MG63 (cell line): ENCODE measurements at regions not wholly inside any gene's neighbourhood (a gene's known extent, or its start where the extent isn't known, plus 50 kb on each side); places are given as distances from the start of the nearest gene placed in this dataset.

Source experiments
- DNase-seq: peaks from one replicate; pipeline ENCODE4 v3.0.0-alpha.2; 2020
- H3K27me3 ChIP-seq: fragments of 250-450 bp; sonication (Bioruptor Pico); 2 replicates; pipeline ENCODE4 v1.5.1; 2020; ENCODE audit warnings: mild to moderate bottlenecking, moderate library complexity
- H3K36me3 ChIP-seq: fragments of 250-450 bp; sonication (Bioruptor Pico); 2 replicates; pipeline ENCODE4 v1.5.1; 2020; ENCODE audit warnings: mild to moderate bottlenecking, moderate library complexity
- H3K4me3 ChIP-seq: fragments of 250-450 bp; sonication (Bioruptor Pico); 2 replicates; pipeline ENCODE4 v1.5.1; 2020; ENCODE audit warnings: mild to moderate bottlenecking, moderate library complexity
- H3K9me3 ChIP-seq: fragments of 250-450 bp; sonication (Bioruptor Pico); 2 replicates; pipeline ENCODE4 v1.5.1; 2020; ENCODE audit warnings: mild to moderate bottlenecking, moderate library complexity

- H3K4me3 ChIP-seq, result no peak overlapping the region
- H3K36me3 ChIP-seq, result no peaks in the 10 kb centered on the region
- no peaks in the 10 kb centered on the region for H3K27me3 ChIP-seq
- no peaks in the 10 kb centered on the region for H3K9me3 ChIP-seq
- no peak for DNase-seq
Observed at GRCh38 chr3:177823701-177824189, 626.5 kb upstream of the TBL1XR1 start.

DNA sequence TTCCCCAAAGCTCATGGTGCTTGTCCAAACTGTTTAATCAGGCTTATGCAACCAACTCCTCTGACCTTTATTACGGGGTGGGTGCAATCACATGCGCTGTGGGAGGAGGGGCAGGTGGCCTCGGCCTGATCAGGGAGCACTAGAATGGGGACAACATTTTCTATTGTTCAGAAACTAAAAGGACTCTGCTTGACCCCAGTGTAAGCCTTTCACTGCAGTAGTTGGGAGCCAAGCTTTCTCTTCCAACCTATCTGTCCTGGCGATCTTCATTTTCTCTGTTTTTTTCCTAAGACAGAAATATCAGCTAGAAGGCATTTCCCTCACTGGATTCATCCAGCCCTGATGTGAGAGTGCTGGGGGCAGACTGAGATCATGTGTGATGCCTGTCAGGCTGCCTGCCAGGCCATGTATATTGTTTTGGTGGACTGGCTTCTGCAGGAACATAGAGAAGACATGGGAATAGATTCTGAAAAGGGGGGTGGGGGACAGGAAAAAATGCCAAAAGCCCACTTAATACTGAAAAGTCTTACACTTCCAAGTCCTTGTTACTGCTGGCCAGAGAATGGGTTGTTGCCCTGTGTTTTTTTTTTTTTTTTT lies 627.0 kb upstream of the TBL1XR1 start:
- no peaks in the 10 kb centered on the region for H3K9me3 ChIP-seq
- no peaks in the 10 kb centered on the region for H3K36me3 ChIP-seq
- H3K4me3 ChIP-seq, result no peak overlapping the region
- H3K27me3 ChIP-seq, result no peaks in the 10 kb centered on the region
- no peak for DNase-seq

- DNase-seq, result no peak
- no peak overlapping the region for H3K4me3 ChIP-seq
- H3K36me3 ChIP-seq, result no peaks in the 10 kb centered on the region
- H3K9me3 ChIP-seq, result no peaks in the 10 kb centered on the region
- no peaks in the 10 kb centered on the region for H3K27me3 ChIP-seq
Observed at GRCh38 chr3:177824841-177825240, 627.6 kb upstream of the TBL1XR1 start.

- Histone ChIP-seq H3K9me3 (no peaks in the 10 kb centered on the region), H3K27me3 (no peaks in the 10 kb centered on the region), H3K36me3 (no peaks in the 10 kb centered on the region), H3K4me3 (no peak overlapping the region)
- no peak for DNase-seq
Observed at GRCh38 chr3:177826253-177826652, 629.0 kb upstream of the TBL1XR1 start.

DNA sequence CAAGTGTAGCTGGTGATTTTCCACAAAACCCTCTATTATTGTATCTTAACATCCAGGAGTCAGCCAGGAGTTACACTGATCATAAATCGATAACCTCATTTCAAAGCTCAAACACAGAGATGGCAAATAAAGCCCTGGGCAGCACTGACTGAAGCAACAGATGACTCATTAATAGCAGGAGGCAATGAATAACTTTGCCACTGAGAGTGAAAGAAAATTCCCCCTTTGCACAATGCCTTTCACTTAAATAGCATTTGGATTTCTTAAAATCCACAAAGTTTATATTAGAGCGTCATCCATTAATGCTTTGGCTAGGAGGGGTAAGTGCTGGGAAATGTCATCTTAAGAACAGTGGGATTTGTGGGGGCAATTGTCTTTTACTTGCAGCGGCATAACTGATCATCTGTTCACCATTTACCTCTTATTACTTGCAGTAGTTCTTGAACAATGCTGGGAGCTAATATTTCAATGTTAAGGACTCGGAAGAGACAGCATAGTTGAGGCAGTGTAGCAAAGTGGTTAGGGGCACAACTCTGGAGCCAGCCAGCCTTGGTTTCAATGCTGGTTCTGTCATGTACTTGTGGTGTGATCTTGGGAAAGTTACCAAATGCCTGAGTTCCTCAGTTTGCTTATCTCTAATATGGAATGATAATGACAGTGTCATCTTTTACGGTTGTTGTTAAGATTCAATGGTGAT lies 630.4 kb upstream of the TBL1XR1 start:
- no peaks in the 10 kb centered on the region for H3K9me3 ChIP-seq
- no peaks in the 10 kb centered on the region for H3K27me3 ChIP-seq
- no peaks in the 10 kb centered on the region for H3K36me3 ChIP-seq
- peak; percentile 50 for DNase-seq
- H3K4me3 ChIP-seq, result no peak overlapping the region

DNA sequence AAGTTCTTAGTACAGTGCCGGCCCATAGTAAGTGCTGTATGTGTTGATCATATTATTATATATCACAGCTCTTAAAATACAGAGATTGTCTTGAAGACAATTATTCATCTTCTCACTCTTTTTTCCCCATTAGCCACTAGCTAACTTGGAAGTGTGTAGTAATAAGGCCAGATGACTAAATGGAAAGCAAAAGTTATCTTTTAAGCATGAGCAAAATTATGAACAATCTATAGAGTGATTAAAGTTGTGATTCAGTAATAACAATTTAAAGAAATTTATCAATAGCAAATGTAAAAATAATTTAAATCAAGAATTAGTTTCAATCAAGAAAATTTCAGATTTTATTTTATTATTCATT lies 630.9 kb upstream of the TBL1XR1 start:
- H3K27me3 ChIP-seq, result no peaks in the 10 kb centered on the region
- H3K36me3 ChIP-seq, result no peaks in the 10 kb centered on the region
- DNase-seq, result no peak
- H3K4me3 ChIP-seq, result no peak overlapping the region
- no peaks in the 10 kb centered on the region for H3K9me3 ChIP-seq

- peak; percentile 75 for DNase-seq
- Histone ChIP-seq H3K36me3 (no peaks in the 10 kb centered on the region), H3K27me3 (no peaks in the 10 kb centered on the region), H3K9me3 (no peaks in the 10 kb centered on the region), H3K4me3 (no peak overlapping the region)
Observed at GRCh38 chr3:177830411-177830849, 633.1 kb upstream of the TBL1XR1 start.

- Histone ChIP-seq H3K36me3 (no peaks in the 10 kb centered on the region), H3K27me3 (no peaks in the 10 kb centered on the region), H3K9me3 (no peaks in the 10 kb centered on the region), H3K4me3 (no peak overlapping the region)
- DNase-seq, result no peak
Observed at GRCh38 chr3:177831361-177831760, 634.1 kb upstream of the TBL1XR1 start.

DNA sequence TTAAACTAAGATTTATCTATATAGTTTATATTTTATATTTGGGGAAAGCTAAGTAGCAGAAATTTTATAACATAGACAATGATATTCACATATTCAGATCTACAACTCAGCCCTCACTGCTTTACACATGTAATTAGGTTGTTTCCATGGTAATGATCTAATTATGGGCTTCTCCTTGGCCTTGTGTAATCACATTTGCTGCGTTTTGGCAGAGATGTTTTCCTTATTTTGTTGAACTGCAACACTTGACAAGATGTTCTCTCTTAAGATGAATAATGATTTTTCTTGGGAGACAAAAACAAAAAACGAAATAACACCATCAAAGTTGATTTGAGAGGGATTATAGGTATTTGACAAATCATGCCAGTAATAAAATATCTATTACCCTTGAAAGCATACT lies 635.6 kb upstream of the TBL1XR1 start:
- DNase-seq, result no peak
- Histone ChIP-seq H3K27me3 (no peaks in the 10 kb centered on the region), H3K36me3 (no peaks in the 10 kb centered on the region), H3K4me3 (no peak overlapping the region), H3K9me3 (no peaks in the 10 kb centered on the region)

DNA sequence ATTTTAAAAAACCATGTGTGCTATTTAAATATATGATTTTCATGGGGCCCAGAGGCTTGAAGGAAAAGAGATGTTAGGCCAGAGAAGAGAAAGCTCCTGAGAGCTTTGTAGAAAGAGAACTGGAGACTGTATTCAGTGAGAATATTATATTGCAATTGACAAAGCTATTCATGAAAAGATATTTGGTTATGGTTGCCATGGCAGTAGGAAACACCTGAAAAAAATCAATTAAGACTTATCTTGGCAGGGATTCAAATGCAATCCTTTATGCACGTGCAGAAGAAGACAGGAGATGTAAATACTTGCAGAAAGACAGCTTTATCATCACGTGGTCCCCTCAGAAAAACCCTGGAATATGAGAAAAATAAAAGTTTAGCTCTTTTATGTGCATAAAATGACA lies 636.0 kb upstream of the TBL1XR1 start:
- H3K36me3 ChIP-seq, result no peaks in the 10 kb centered on the region
- no peak overlapping the region for H3K4me3 ChIP-seq
- H3K9me3 ChIP-seq, result no peaks in the 10 kb centered on the region
- no peak for DNase-seq
- H3K27me3 ChIP-seq, result no peaks in the 10 kb centered on the region

DNA sequence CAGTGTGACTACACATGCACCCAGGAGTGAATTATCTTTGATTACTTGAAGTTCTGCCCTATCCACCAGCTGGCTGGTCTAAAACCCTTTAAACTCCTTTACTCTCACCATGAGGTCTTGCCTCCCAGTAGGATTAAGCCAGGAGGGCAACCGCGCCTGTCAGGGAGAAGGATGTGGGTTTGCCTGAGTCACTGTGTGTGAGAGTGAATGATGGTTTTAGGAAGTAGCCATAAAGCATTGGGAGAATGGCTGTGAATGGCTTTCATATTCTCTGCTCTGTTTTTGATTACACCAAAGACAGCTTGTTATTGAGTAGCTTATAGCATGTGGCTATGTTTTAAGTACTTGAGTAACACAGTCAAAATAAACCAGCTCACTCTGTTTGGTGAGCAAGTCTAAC lies 637.7 kb upstream of the TBL1XR1 start:
- peak; percentile 94 for DNase-seq
- no peaks in the 10 kb centered on the region for H3K36me3 ChIP-seq
- no peaks in the 10 kb centered on the region for H3K27me3 ChIP-seq
- H3K9me3 ChIP-seq, result no peaks in the 10 kb centered on the region
- H3K4me3 ChIP-seq, result no peak overlapping the region

DNA sequence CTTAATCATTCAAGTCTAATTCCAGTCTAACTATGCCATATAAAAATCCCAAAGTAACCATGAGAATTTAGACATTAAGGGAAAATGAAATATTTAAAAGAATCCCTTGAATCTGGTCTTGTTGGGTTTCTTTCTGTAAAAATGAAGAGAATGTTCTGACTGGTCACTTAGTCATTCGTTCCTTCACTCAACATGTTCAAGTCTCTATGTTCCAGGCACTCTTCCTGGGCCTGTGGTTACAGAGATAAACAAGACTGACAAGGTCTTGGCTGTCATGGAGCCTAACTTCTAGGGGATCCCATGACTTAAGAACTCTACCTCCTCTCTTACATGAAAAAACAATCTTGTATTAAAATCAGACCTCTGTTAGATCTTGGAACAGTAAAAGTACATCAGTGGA lies 638.6 kb upstream of the TBL1XR1 start:
- peak; percentile 74 for DNase-seq
- no peaks in the 10 kb centered on the region for H3K36me3 ChIP-seq
- no peaks in the 10 kb centered on the region for H3K27me3 ChIP-seq
- no peaks in the 10 kb centered on the region for H3K9me3 ChIP-seq
- no peak overlapping the region for H3K4me3 ChIP-seq

DNA sequence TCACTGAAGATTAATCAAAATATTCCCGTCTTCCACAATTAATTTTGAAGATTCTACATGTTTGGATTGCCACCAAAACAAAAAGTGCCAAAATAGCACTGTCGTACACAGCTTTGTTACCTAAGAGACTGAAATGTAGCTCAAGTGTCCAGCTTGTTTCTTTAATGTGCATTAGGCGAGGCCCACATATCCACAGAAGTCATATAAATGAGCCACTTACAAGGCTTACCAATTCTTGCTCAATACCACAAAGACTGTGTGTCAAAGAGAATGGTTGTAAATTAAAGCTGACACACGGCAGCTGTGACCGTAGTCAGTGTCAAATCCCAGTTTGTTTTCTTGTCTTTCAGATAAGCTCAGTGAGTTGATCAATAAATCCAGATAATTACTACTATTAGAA lies 639.4 kb upstream of the TBL1XR1 start:
- DNase-seq, result no peak
- Histone ChIP-seq H3K4me3 (no peak overlapping the region), H3K36me3 (no peaks in the 10 kb centered on the region), H3K9me3 (no peaks in the 10 kb centered on the region), H3K27me3 (no peaks in the 10 kb centered on the region)

DNA sequence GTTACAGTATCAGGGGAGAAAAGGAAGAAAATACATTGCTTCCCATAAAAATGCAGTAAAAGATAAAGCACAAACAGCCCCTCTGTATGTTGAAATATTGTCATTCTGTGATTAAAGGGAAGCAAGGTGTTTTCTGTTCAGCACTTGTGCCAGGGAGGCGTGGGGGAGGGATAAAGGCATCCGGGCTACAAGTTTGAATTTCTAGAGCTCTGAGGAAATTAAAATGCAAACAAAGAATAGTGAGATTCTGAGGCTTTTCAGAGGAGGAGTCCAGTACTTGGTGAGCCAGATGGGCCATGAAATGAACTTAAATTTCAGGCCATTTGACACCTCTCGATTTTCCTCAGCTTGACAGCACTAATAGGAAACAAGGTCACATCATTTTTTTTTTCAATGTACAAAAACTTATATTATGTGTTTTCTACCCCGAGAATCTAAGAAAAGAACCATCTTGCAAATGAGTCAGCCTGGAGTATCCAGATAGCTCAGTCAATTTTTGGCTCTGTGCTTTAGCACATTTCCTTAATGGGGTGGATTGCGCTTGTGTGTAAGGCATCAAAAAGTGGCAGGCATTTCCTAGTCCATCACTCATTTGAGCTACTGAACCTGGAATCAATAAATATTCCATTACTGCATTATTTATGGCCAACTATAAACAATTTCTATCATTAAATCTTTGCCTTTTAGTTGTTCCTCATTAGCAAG lies 640.8 kb upstream of the TBL1XR1 start:
- Histone ChIP-seq H3K27me3 (no peaks in the 10 kb centered on the region), H3K9me3 (no peaks in the 10 kb centered on the region), H3K4me3 (no peak overlapping the region), H3K36me3 (no peaks in the 10 kb centered on the region)
- no peak for DNase-seq

- Histone ChIP-seq H3K36me3 (no peaks in the 10 kb centered on the region), H3K9me3 (no peaks in the 10 kb centered on the region), H3K27me3 (no peaks in the 10 kb centered on the region), H3K4me3 (no peak overlapping the region)
- no peak for DNase-seq
Observed at GRCh38 chr3:177838766-177839350, 641.6 kb upstream of the TBL1XR1 start.

DNA sequence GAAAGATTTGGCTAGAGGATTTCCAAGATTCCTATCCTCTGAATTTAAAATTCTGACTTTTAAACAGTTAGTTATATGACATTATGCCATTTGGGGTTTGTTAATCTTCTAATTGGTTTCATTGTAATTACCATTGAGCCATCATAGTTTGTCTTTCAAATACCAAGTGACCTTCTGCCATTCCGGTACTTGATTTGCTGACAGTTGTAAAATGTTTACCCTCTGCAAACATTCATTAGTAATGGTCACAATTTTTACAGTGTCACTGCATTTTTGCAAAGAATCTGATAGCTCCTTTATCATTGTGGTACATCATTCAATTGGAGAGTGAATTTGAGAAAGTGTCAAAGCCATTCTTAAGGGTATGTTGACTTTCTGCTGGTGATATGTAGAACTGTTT lies 645.0 kb upstream of the TBL1XR1 start:
- Histone ChIP-seq H3K4me3 (no peak overlapping the region), H3K36me3 (no peaks in the 10 kb centered on the region), H3K27me3 (no peaks in the 10 kb centered on the region), H3K9me3 (no peaks in the 10 kb centered on the region)
- no peak for DNase-seq
